ENCODE measurements at regions not wholly inside any gene's neighbourhood (a gene's known extent, or its start where the extent isn't known, plus 50 kb on each side); places are given as distances from the start of the nearest gene placed in this dataset.

DNA sequence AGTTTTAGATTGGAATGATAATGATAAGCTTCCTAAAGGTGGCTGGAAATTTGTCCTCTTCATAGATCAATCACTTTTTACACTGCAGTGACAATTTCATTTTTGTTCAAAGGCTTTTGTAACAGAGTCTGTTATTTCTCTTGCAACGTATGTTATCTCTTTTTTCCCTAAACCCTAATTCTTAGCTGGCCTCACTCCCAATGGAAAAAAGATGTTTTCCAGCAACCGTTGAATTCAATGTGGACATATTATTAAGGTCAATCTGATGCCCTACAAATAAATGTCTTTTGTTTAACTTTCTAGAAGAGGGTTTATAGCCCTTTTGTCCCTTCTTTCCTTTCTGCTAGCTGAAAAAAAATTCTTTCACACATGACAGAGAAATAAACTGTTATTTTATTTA lies 192.7 kb upstream of the NWD2 start:
- Mint-ChIP-seq H3K4me3 (no peak overlapping the region), H3K27me3 (ENCODE audit: low read depth in 3 of 3) (peaks cover 0 to 4% (median 3%) of the 10 kb centered on the region in 3 donors), H3K36me3 (no peaks in the 10 kb centered on the region), H3K4me1 (no peaks in the 10 kb centered on the region), H3K9me3 (peaks cover 0 to 4% (median 0%) of the 10 kb centered on the region in 7 donors), H3K27ac (no peak overlapping the region)
- WGBS (ENCODE audit: insufficient coverage) = no CpG with 5 or more reads among the region's 2 CpGs
- no peak for DNase-seq
- no peaks in the 10 kb centered on the region for H3K9me3 ChIP-seq (replicated peaks in 1 of 2; ENCODE audit: control insufficient read depth in 1 of 2, insufficient read depth in 1 of 2, low read length in 2 of 2)
- no peak overlapping the region for H3K27ac ChIP-seq (ENCODE audit: low read depth in 1 of 2, low read length in 2 of 2)
- TF ChIP-seq, protein P1, sequence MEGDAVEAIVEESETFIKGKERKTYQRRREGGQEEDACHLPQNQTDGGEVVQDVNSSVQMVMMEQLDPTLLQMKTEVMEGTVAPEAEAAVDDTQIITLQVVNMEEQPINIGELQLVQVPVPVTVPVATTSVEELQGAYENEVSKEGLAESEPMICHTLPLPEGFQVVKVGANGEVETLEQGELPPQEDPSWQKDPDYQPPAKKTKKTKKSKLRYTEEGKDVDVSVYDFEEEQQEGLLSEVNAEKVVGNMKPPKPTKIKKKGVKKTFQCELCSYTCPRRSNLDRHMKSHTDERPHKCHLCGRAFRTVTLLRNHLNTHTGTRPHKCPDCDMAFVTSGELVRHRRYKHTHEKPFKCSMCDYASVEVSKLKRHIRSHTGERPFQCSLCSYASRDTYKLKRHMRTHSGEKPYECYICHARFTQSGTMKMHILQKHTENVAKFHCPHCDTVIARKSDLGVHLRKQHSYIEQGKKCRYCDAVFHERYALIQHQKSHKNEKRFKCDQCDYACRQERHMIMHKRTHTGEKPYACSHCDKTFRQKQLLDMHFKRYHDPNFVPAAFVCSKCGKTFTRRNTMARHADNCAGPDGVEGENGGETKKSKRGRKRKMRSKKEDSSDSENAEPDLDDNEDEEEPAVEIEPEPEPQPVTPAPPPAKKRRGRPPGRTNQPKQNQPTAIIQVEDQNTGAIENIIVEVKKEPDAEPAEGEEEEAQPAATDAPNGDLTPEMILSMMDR (IDR thresholded peaks at IDR 0.05) = no peak
- no peaks in the 10 kb centered on the region for H3K27me3 ChIP-seq (ENCODE audit: control insufficient read depth in 2 of 2, insufficient read depth in 2 of 2, low read length in 2 of 2)
- intact Hi-C loops (cut with micrococcal nuclease) = no loop called here
- H3K36me3 ChIP-seq (replicated peaks in 1 of 2; ENCODE audit: control insufficient read depth in 1 of 2, insufficient read depth in 2 of 2, low read length in 2 of 2) = no peaks in the 10 kb centered on the region
- H4K20me1 ChIP-seq (ENCODE audit: insufficient read depth, low read length) = no peaks in the 10 kb centered on the region
- no peak overlapping the region for H3K4me2 ChIP-seq (replicated peaks; ENCODE audit: extremely low read depth, low read length, poor library complexity, severe bottlenecking)
- no peak overlapping the region for H3K9ac ChIP-seq (ENCODE audit: insufficient read depth, low read length, poor library complexity, severe bottlenecking)
- no peaks in the 10 kb centered on the region for H3K4me1 ChIP-seq (ENCODE audit: control insufficient read depth in 1 of 2, insufficient read depth in 2 of 2, low read length in 2 of 2)
- H3K79me2 ChIP-seq (ENCODE audit: insufficient read depth, low read length) = no peaks in the 10 kb centered on the region
- H3K4me3 ChIP-seq (replicated peaks in 1 of 3; ENCODE audit: low read depth in 2 of 3, low read length in 3 of 3) = no peak overlapping the region
- H2AFZ ChIP-seq (ENCODE audit: insufficient read depth, low read depth, low read length, poor library complexity, severe bottlenecking) = no peak overlapping the region

GRCh38 chr4:37054531-37055077 lies 189.9 kb upstream of the NWD2 start:
- intact Hi-C loops (cut with micrococcal nuclease) = no loop called here
- H3K9me3 Mint-ChIP-seq = peaks cover 0 to 3% (median 0%) of the 10 kb centered on the region in 7 donors
- peaks cover 0 to 4% (median 3%) of the 10 kb centered on the region in 3 donors for H3K27me3 Mint-ChIP-seq (ENCODE audit: low read depth in 3 of 3)

More at GRCh38 chr4:37054531-37055077, 189.9 kb upstream of the NWD2 start:
- no peak overlapping the region for H3K27ac ChIP-seq (ENCODE audit: low read depth in 1 of 2, low read length in 2 of 2)
- WGBS (ENCODE audit: insufficient coverage) = 85% methylated on average over 4 of the region's 4 CpGs
- no peaks in the 10 kb centered on the region for H3K36me3 Mint-ChIP-seq
- H3K9ac ChIP-seq (ENCODE audit: insufficient read depth, low read length, poor library complexity, severe bottlenecking) = no peak overlapping the region
- TF ChIP-seq, protein P1 (IDR thresholded peaks at IDR 0.05) = no peak
- H3K4me2 ChIP-seq (replicated peaks; ENCODE audit: extremely low read depth, low read length, poor library complexity, severe bottlenecking) = no peak overlapping the region
- no peak overlapping the region for H3K4me3 ChIP-seq (replicated peaks in 1 of 3; ENCODE audit: low read depth in 2 of 3, low read length in 3 of 3)
- H3K27ac Mint-ChIP-seq = no peak overlapping the region
- H3K4me1 ChIP-seq (ENCODE audit: control insufficient read depth in 1 of 2, insufficient read depth in 2 of 2, low read length in 2 of 2) = no peaks in the 10 kb centered on the region
- no peaks in the 10 kb centered on the region for H3K27me3 ChIP-seq (ENCODE audit: control insufficient read depth in 2 of 2, insufficient read depth in 2 of 2, low read length in 2 of 2)
- no peak overlapping the region for H3K4me3 Mint-ChIP-seq
- no peaks in the 10 kb centered on the region for H3K9me3 ChIP-seq (replicated peaks in 1 of 2; ENCODE audit: control insufficient read depth in 1 of 2, insufficient read depth in 1 of 2, low read length in 2 of 2)
- no peak for DNase-seq
- no peaks in the 10 kb centered on the region for H4K20me1 ChIP-seq (ENCODE audit: insufficient read depth, low read length)
- H3K4me1 Mint-ChIP-seq = no peaks in the 10 kb centered on the region
- no peaks in the 10 kb centered on the region for H3K79me2 ChIP-seq (ENCODE audit: insufficient read depth, low read length)
- H3K36me3 ChIP-seq (replicated peaks in 1 of 2; ENCODE audit: control insufficient read depth in 1 of 2, insufficient read depth in 2 of 2, low read length in 2 of 2) = no peaks in the 10 kb centered on the region
- H2AFZ ChIP-seq (ENCODE audit: insufficient read depth, low read depth, low read length, poor library complexity, severe bottlenecking) = no peak overlapping the region
